Neutrophil (primary cell): ENCODE measurements at regions not wholly inside any gene's neighbourhood (a gene's known extent, or its start where the extent isn't known, plus 50 kb on each side); places are given as distances from the start of the nearest gene placed in this dataset.

Experiments
- H3K27ac ChIP-seq: fragments of 200-600 bp; sonication (generic); 2 replicates; pipeline ENCODE4 v1.5.1; 2016; ENCODE audit warnings: mild to moderate bottlenecking, moderate library complexity
- H3K27me3 ChIP-seq: fragments of 200-600 bp; sonication (generic); 2 replicates; pipeline ENCODE4 v1.6.0; 2016; ENCODE audit warnings: mild to moderate bottlenecking
- H3K36me3 ChIP-seq: fragments of 200-600 bp; sonication (generic); 2 replicates; pipeline ENCODE4 v1.5.1; 2017
- H3K4me1 ChIP-seq, 2 experiments: fragments of 200-600 bp in 1 of 2; sonication (generic) in 1 of 2; 1 replicate in 1 of 2; 2 replicates in 1 of 2; pipeline versions ENCODE4 v1.5.1 to v1.6.1; 2013 to 2016; ENCODE audit warnings: low read depth in 1 of 2, low read length in 1 of 2, mild to moderate bottlenecking in 1 of 2, moderate library complexity in 1 of 2; ENCODE audit not compliant: control insufficient read depth in 1 of 2, insufficient read depth in 1 of 2
- H3K4me3 ChIP-seq, 2 experiments: fragments of 200-600 bp in 1 of 2; sonication (generic) in 1 of 2; 1 replicate in 1 of 2; 2 replicates in 1 of 2; pipeline ENCODE4 v1.5.1; 2013 to 2016; ENCODE audit warnings: low read depth in 1 of 2, low read length in 1 of 2, mild to moderate bottlenecking in 1 of 2, moderate library complexity in 1 of 2
- H3K9me3 ChIP-seq: fragments of 200-600 bp; sonication (generic); 2 replicates; pipeline ENCODE4 v1.5.1; 2016
- TF ChIP-seq, protein P1 (sequence below): fragments of 200-600 bp; sonication (generic); IDR thresholded peaks from 2 replicates; pipeline ENCODE4 v1.5.1; 2016; ENCODE audit warnings: antibody characterized with exemption

DNA sequence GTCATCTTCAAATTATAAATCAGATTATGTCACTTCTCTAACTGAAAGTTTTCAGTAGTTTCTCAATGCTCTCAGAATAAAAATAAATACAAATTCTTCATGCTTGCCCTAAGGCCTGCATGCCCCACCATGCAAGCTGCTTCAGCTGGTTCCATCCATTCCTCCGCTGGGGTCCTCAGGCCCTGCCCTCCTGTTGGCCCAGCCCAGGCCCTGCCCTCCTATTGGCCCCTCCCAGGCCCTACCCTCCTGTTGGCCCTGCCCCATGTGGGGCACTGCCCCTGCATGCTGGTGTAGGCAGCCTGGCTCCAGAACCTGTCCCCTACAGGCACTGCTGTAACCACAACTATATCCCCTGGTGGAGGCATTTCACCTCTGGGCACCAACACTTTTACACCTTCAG, 109.3 kb upstream of the TCERG1L start:
- Histone ChIP-seq H3K27ac (no peak overlapping the region), H3K4me1 (no peaks in the 10 kb centered on the region), H3K9me3 (no peaks in the 10 kb centered on the region), H3K4me3 (no peak overlapping the region), H3K27me3 (no peaks in the 10 kb centered on the region), H3K36me3 (no peaks in the 10 kb centered on the region)
- TF ChIP-seq, protein P1, sequence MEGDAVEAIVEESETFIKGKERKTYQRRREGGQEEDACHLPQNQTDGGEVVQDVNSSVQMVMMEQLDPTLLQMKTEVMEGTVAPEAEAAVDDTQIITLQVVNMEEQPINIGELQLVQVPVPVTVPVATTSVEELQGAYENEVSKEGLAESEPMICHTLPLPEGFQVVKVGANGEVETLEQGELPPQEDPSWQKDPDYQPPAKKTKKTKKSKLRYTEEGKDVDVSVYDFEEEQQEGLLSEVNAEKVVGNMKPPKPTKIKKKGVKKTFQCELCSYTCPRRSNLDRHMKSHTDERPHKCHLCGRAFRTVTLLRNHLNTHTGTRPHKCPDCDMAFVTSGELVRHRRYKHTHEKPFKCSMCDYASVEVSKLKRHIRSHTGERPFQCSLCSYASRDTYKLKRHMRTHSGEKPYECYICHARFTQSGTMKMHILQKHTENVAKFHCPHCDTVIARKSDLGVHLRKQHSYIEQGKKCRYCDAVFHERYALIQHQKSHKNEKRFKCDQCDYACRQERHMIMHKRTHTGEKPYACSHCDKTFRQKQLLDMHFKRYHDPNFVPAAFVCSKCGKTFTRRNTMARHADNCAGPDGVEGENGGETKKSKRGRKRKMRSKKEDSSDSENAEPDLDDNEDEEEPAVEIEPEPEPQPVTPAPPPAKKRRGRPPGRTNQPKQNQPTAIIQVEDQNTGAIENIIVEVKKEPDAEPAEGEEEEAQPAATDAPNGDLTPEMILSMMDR: no peak

DNA sequence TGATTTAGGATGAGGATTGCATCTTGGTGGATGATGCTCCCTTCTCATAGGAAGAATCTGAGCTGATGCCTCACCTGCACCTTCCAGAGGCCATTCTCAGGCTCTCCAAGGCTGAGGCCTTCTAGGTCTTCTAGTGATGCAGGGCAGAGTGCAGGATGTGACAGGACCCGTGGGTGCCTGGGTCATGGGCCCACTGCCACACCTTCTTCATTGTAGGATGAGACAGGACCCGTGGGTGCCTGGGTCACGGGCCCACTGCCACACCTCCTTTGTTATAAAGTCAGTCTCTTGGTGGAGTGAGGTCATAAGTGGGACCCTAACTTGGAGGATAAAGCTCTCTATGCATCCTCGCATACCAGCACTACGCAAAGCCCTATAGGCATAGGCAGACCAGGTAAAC, 109.9 kb upstream of the TCERG1L start:
- no peaks in the 10 kb centered on the region for H3K4me1 ChIP-seq
- TF ChIP-seq, protein P1: no peak
- no peak overlapping the region for H3K27ac ChIP-seq
- no peaks in the 10 kb centered on the region for H3K36me3 ChIP-seq
- H3K9me3 ChIP-seq: no peaks in the 10 kb centered on the region
- H3K27me3 ChIP-seq: no peaks in the 10 kb centered on the region
- H3K4me3 ChIP-seq: no peak overlapping the region

DNA sequence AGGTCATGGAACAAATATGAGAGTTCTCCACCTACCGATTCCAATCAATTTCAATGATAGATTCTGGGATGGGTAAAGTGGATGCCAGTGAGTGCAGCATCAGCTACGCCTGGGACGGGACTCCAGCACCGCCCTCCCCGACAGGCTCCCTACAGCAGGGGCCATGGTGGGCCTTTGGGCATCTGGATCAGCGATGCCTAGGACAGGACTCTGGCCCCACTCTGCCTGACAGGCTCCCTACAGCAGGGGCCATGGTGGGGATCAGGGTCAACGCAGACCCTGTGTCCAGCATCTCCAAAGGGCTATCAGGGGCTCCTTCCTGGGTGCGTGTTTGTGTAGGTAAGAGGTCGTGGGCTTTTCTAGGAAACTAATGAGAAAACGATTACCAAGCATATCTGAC, 111.2 kb upstream of the TCERG1L start:
- TF ChIP-seq, protein P1: no peak
- Histone ChIP-seq H3K9me3 (no peaks in the 10 kb centered on the region), H3K36me3 (no peaks in the 10 kb centered on the region), H3K4me1 (no peaks in the 10 kb centered on the region), H3K27me3 (no peaks in the 10 kb centered on the region), H3K4me3 (no peak overlapping the region), H3K27ac (no peak overlapping the region)

DNA sequence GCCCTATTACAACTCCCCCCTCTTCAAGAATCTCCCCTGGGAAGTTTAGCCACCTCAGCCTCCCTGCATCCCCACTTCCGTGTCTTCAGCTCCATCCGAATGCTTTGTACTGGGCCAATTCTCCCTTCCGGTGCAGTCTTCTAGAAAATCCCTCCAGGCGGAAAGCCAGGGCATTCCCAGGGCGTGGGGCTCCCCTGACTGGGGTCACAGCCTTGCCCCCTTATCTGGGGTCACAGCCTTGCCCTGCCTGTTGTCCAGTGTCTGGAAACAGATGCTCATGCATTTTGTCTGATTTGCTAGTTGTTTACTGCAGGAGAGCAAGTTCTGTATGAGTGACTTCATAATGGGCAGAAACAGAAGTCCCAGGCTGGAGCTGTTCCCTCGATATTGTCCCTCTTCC, 112.5 kb upstream of the TCERG1L start:
- H3K4me1 ChIP-seq: no peaks in the 10 kb centered on the region
- H3K27ac ChIP-seq: no peak overlapping the region
- H3K4me3 ChIP-seq: no peak overlapping the region
- no peaks in the 10 kb centered on the region for H3K27me3 ChIP-seq
- TF ChIP-seq, protein P1: no peak
- H3K9me3 ChIP-seq: no peaks in the 10 kb centered on the region
- H3K36me3 ChIP-seq: no peaks in the 10 kb centered on the region

DNA sequence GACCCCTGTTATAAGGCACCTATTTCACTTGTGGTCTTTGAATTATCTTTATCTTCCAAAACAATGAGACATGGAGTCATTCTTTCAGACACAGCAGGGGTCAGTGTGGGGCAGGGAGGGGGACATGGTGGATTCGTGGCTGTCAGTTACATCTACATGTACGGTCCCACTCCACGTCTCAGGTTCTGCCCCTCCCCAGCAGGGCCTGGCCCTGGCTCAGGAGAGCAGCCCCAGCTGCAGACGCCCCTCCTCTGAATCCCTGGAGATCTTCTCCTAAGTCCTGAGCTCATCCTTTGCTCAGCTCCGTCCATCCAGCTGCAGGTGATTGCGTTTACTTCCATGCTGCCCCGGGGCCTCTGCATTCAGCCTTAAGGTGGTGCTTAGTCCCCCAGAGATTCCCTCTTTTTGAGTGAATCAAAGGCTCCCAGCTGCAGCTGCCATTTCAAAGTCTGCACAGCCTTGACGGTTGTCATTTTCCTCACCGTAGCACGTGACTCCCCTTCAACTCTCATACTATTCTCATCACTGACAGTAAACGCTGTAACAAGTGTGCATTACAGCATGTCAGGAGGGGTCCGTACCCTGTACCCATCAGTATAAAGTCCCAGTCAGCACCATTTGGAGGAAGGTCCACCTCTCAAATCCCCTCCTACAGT, 113.4 kb upstream of the TCERG1L start:
- Histone ChIP-seq H3K4me3 (no peak overlapping the region), H3K36me3 (no peaks in the 10 kb centered on the region), H3K9me3 (no peaks in the 10 kb centered on the region), H3K27ac (no peak overlapping the region), H3K27me3 (no peaks in the 10 kb centered on the region), H3K4me1 (no peaks in the 10 kb centered on the region)
- TF ChIP-seq, protein P1: no peak
